ENCODE measurements at regions not wholly inside any gene's neighbourhood (a gene's known extent, or its start where the extent isn't known, plus 50 kb on each side); places are given as distances from the start of the nearest gene placed in this dataset.

DNA sequence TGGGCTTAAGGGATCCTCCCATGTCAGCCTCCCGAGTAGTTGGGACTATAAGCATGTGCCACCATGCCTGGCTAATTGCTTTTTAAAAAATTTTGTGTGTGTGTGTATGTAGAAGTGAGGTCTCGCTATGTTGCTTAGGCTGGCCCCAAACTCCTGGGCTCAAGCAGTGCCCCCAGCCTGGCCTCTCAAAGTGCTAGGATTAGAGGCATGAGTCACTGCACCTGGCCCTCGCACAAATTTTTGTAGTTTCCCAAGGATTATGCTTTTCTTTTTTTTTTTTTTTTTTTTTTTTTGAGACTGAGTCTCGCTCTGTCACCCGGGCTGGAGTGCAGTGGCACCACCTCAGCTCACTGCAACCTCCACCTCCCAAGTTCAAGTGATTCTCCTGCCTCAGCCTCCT is 144.4 kb upstream of the HNRNPU start:
- TF ChIP-seq RAD21 (IDR thresholded peaks at IDR 0.05; ENCODE audit: low read depth) (no peak), EP300 (IDR thresholded peaks at IDR 0.05; ENCODE audit: borderline replicate concordance) (no peak)

Measured in Ishikawa (cell line).